H54 (cell line): ENCODE measurements at regions not wholly inside any gene's neighbourhood (a gene's known extent, or its start where the extent isn't known, plus 50 kb on each side); places are given as distances from the start of the nearest gene placed in this dataset.

Experiments used
- DNase-seq: peaks from one replicate; pipeline ENCODE4 v3.0.0; 2011; ENCODE audit warnings: low spot score, mixed read lengths; ENCODE audit not compliant: insufficient read length
- FAIRE-seq: peaks from 3 replicates; lab custom pipeline; 2011; peaks lifted over from hg19 to GRCh38; lab: Jason Lieb, UNC
- POLR2A ChIP-seq: IDR thresholded peaks from 2 replicates; pipeline ENCODE4 v1.6.1; 2011; ENCODE audit warnings: low read depth, mild to moderate bottlenecking, low read length

- TF ChIP-seq POLR2A: no peak
- DNase-seq: no peak
- no peak for FAIRE-seq
Observed at GRCh38 chr6:98516206-98516605, 318.2 kb upstream of the POU3F2 start.

GRCh38 chr6:98516866-98517265 lies 317.5 kb upstream of the POU3F2 start:
- no peak for TF ChIP-seq POLR2A
- DNase-seq: no peak
- no peak for FAIRE-seq

DNA sequence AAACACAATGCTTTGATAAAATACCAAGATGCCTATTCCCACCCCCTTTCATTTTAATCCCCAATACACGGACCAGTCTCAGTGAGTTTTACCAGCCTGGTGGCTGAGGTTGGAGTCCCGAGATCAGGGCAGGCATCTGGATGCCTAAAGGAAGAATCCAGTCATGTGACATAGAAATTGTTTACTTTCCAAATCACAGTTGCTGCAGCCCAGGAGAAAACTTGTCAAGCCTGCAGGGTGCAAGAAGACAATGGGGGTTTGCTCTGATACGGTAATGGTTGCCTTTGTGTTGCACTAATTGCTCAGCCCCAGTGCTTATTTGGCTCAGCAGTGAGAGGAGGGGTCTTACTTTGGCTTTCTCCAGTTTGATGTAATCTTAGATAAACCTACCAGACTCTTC lies 308.5 kb upstream of the POU3F2 start:
- DNase-seq (no peak), FAIRE-seq (no peak)
- no peak for TF ChIP-seq POLR2A

DNA sequence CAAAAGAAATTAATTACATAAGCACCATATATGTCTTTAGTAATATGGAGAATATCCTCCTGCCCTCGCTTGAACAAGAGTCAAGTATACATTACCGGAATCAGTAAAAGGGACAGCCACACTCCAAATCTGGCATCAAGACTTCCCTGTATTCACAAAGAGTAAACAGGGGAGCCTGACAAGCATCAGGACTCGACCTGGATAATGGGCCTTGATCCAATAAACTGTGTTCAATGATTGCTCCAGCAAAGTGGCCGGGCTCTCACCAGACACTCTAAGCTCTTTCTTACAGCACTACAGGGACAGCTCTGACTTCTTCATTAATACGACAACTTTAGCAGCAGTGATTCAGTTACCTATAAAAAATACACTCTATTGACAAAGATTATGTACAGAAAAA lies 307.9 kb upstream of the POU3F2 start:
- no peak for FAIRE-seq
- DNase-seq: no peak
- no peak for TF ChIP-seq POLR2A

DNA sequence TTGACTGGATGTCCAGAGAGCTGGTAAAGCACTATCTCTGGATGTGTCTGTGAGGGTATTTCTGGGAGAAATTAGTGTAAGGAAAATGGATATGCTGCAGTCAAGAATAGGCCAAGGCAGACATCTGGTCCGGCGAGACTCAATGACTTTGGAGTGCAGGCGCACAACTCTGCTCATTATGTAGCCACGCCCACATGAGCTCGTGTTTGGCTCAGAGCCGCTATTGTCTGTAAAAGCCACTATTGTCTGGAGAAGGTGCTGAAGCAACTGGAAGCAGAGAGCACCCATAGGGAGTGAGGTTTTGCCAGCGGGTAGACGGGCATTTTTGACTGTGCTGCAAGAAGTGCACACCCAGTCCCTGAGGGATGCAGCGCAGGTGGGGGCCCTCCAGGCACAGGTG lies 305.0 kb upstream of the POU3F2 start:
- TF ChIP-seq POLR2A: no peak
- FAIRE-seq (no peak), DNase-seq (no peak)

GRCh38 chr6:98530732-98531131 lies 303.6 kb upstream of the POU3F2 start:
- TF ChIP-seq POLR2A: no peak
- FAIRE-seq (no peak), DNase-seq (no peak)

GRCh38 chr6:98532004-98532403 lies 302.4 kb upstream of the POU3F2 start:
- no peak for TF ChIP-seq POLR2A
- DNase-seq (no peak), FAIRE-seq (no peak)

- no peak for TF ChIP-seq POLR2A
- FAIRE-seq (no peak), DNase-seq (no peak)
Observed at GRCh38 chr6:98539741-98540140, 294.6 kb upstream of the POU3F2 start.

DNA sequence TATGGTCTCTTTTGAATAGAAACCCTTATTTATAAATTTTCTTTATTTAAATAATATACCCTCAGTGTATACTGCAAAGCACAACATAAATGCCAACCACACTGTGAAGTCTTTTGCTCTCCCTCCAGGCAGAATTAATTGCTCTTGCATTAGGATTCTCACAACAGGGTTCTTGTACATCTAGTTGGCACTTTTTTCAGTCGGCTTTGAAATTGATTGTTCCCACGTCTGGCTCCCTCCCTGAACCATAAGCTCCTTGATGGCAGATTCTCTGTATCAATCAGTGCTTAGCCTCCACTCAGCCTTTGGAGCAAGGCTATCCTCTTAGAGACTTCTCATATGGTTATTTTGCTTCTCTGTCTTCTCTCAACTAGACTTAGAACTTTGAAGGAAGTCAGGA lies 288.0 kb upstream of the POU3F2 start:
- FAIRE-seq (no peak), DNase-seq (no peak)
- TF ChIP-seq POLR2A: no peak

- no peak for DNase-seq
- TF ChIP-seq POLR2A: no peak
- no peak for FAIRE-seq
Observed at GRCh38 chr6:98547151-98547550, 287.2 kb upstream of the POU3F2 start.

DNA sequence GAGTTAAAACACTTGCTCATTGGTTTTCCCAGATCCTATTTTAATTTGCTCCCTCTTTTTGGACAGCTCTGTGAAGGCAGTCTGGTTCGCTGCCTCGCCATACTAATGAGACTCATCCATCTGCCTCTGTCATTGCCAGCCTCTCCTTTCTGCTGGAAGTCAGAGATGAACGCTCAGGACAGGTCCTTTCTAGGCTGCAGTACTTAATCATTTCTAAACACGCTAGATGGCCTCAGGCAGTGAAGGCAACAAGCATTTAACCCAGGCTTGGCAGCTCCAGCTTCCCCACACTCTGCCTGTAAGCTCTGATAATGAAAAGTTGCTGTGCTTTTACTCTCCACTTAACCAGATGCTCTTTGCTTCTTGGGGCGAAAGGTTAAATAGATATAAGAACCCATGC lies 286.7 kb upstream of the POU3F2 start:
- FAIRE-seq (no peak), DNase-seq (no peak)
- no peak for TF ChIP-seq POLR2A

- TF ChIP-seq POLR2A: no peak
- no peak for FAIRE-seq
- no peak for DNase-seq
Observed at GRCh38 chr6:98548301-98548700, 286.1 kb upstream of the POU3F2 start.

GRCh38 chr6:98560418-98560817 lies 274.0 kb upstream of the POU3F2 start:
- FAIRE-seq (no peak), DNase-seq (no peak)

DNA sequence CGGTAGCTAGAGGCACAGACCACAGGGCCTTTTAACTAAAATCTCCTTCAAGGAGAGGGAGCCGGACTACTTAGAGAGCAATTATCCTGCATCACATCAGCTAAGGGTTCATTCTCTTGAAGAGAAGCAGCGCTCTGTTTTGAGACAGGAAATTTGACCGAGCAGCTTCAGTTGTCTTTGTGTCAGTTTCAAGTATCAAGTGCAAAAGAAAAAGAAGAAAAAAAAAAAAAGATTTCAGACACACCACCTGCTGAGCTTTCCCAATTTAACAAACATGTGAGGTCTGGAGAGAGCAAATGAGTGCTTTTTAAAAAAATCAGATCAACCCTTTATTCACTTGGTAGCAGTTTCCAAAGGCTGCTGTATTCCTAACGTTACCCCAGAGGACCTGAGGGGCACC lies 273.5 kb upstream of the POU3F2 start:
- no peak for TF ChIP-seq POLR2A
- DNase-seq (no peak), FAIRE-seq (no peak)

More at GRCh38 chr6:98560418-98560817, 274.0 kb upstream of the POU3F2 start:
- TF ChIP-seq POLR2A: no peak

- no peak for TF ChIP-seq POLR2A
- DNase-seq: no peak
- FAIRE-seq: no peak
Observed at GRCh38 chr6:98566126-98566525, 268.2 kb upstream of the POU3F2 start.

DNA sequence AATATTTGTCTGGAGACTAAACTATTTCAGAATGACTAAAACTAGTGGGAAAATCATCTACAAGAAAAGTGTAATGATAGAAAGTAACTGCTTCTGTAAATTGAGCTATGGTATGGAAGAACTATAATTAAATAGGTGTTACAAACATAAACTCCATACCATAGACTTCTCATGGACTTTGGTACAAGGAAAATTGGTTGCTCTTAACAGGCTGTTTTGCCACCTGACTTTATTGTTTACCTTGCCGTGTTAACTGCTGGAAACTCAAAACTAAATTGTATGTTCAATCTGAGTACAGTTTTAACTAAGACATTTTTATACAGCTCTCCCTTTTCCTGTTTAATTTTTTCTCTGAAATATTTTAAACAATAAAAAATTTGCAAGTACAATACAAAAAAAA lies 261.8 kb upstream of the POU3F2 start:
- no peak for DNase-seq
- no peak for FAIRE-seq

GRCh38 chr6:98574984-98575383 lies 259.4 kb upstream of the POU3F2 start:
- DNase-seq (no peak), FAIRE-seq (no peak)
- TF ChIP-seq POLR2A: no peak

More for the DNA sequence above, 261.8 kb upstream of the POU3F2 start:
- no peak for TF ChIP-seq POLR2A
